HG03196 (cell line): ENCODE measurements at regions not wholly inside any gene's neighbourhood (a gene's known extent, or its start where the extent isn't known, plus 50 kb on each side); places are given as distances from the start of the nearest gene placed in this dataset.

Source experiments
- ATAC-seq: cut with Tn5 transposase; IDR thresholded peaks from one replicate; pipeline ENCODE4 v1.9.1; 2021; ENCODE audit not compliant: unreplicated experiment

DNA sequence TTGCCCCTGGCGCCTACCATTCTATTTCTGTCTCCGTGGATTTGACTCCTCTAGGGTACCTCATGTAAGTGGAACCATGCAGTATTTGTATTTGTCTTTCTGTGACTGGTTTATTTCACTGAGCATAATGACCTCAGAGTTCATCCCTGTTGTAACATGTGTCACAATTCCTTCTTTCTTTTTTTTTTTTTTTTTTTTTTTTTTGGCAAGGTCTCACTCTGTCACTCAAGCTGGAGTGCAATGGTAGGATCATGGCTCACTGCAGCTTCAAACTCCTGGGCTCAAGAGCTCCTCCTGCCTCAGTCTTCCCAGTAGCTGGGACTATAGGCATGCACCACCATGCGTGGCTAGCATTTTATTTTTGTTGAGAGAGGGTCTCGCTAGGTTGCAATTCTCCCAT is 74.0 kb upstream of the SEPTIN5 start:
- ATAC-seq = no peak

- ATAC-seq = no peak
These were observed 72.9 kb upstream of the SEPTIN5 start for GRCh38 chr22:19641254-19641982.

DNA sequence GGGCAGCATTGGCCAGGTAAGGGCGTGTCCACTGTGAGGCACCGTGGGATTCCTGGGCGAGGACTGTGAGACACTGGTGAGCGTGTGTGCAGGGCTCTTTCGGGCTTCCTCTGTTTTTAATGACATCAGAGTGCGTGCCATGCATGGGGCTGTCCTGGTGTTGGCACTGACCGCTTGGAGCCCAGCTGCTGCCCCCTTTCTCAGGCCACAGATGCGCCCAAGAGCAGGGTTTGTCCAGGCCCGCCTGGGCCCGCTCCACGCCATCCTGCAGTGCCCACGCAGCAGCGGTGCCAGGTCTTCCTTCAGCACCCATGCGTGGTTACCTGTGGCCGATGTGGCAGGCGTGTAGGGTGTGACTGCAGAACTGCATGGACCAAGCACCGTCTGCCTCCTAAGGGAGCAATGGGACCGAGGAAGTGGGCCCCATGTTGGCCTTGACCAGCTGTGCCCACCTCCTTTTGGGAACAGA is 72.3 kb upstream of the SEPTIN5 start:
- ATAC-seq = no peak

DNA sequence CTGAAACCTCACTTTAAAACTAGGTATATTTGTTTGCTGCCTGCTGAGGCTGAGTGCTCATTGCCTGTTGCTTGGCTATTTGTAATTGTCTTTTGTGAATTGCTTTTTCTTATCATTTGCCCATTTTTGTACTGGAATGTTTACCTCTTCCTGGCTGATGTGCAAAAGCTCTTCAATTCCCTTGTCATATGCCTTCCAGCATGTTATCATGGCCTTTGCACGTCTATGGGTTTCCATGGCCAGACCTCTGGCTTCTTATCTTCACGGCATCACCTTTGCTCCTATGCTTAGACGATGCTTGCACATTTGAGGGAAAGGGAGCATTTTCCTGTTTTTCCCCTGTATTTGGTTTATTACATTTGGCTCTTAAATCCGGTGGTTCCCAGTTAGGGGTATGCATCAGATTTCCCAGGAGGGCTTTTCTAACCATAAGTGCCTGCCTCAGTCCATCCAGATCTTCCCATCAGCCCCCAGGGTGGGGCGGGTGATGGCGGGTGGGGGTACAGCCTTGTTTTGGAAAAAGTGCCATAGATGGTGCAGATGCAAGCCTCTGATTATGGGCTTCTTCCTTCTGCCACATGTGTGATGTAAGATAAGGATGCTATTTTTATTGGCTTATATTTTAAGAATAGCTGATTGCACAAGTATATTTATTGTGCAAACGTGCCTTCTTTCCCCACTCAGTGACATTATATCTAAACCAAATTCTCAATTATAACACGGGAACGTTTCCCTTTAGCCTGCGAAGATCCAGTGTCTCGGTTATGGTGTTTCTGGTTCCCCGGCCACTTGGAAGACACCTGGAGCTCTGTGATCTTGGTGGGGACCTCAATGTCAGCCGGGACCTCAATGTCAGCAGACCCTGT is 70.6 kb upstream of the SEPTIN5 start:
- no peak for ATAC-seq

DNA sequence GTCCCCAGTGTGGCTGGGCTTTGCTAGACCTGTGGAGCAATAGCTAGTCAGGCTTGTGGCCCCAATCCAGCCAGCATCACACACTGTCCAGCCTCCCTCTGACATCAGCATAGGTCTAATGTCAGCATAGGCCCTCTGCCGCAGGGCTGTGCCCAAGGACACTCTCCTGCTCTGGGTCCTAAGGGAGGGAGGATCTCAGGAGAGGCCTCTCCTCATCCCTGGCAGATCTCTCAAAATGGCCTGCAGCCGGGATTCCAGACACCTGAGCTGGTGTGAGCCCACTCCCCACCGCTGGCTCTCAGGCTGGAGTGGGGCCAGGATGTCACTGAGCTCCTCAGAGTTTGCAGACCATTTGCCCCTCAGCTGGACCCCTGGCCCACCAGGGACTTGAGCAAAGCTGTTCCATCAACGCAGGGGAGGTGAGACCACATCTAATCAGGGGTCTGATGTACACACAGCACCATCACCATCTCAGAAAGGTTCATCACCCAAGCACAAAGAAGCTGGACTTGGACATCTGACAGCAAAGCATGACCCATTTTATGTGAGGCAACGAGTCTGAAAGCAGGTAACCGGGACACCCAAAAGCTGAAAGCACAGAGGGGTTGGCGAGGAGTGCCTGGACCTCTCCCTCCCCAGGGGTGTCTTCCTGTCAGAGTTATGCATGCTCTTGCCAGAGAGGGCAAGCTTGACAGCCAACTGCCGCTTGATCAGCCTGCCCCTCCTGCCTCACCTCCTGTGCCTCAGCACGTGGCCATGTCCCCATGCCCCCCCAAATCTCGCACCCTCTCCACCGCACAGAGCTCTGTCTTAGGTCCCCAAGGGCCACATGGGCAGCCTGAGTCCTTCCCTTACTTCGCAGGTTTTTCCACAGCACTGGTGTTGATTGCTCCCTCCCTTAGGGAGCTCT is 69.7 kb upstream of the SEPTIN5 start:
- no peak for ATAC-seq

DNA sequence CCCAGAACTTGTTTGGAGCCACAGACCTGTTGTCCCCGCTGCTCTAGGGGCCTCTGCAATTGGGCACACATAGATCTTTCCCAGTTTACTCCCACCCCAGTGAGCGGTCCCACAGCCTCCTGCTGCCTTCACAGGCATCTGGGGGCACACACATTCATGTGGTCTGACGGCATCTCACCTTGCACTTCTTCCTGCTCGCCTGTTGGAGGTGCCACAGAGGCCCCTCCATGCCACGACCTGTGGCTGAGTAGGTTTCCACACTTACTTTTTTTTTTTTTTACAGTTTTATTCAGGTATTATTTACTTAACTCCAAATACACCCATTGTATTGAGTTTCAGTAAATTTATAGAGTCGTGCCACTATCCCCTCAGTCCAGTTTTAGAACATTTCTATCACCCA is 68.9 kb upstream of the SEPTIN5 start:
- ATAC-seq = no peak

GRCh38 chr22:19645905-19646304 is 68.4 kb upstream of the SEPTIN5 start:
- ATAC-seq = no peak

GRCh38 chr22:19646383-19646782 is 67.9 kb upstream of the SEPTIN5 start:
- no peak for ATAC-seq

- ATAC-seq = no peak
These were observed 65.8 kb upstream of the SEPTIN5 start for GRCh38 chr22:19648419-19648929.

GRCh38 chr22:19652316-19652715 is 62.0 kb upstream of the SEPTIN5 start:
- ATAC-seq = no peak

GRCh38 chr22:19654338-19654987 is 59.8 kb upstream of the SEPTIN5 start:
- ATAC-seq = no peak

DNA sequence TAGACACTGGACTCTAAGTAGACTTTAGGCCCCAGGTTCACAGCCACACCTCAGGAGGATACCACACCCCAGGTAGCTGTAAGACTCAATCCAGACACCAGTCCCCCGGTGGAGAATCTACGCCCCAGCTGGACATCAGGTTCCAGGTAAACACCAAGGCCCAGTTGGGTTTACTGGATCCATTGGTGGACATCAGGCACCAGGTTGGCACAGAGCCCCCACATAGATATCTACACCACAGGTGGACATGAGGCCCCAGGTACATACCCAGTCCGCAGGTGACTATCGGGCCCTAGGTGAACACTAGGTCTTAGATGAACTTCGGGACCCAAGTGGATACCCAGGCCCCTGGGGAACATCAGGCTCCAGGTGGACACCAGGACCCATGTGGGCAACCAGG is 58.9 kb upstream of the SEPTIN5 start:
- ATAC-seq = no peak

DNA sequence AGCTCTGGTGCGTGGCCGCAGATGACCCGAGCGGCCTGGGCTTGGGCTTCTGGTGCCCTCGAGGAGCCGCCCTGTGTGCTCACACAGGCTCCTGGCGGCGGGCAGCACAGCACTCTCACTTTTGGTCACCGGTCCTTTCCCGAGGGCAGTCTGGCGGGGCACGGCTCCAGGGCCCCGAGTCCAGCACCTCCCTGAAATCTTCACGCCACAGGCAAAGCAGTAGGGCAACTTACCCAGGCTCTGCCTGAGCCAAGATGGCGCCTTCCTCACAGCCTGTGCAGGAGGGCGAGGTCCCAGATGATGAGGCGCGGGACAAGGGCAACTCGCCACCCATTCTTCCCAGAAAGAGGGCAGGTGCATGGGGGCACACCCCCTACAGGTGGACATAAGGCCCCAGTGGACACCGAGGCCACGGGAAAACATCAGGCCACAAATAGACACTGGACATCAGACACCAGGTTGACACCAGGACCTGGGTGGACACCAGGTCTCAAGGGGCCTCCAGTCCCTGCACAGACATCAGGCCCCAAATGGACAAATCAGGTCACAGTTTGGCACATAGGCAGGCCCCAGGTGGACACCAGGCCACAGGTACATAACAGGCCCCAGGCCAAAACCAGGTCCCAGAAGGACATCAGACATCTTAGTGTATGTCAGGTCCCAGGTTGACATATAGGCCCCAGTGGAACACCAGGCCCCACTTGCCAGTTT is 57.6 kb upstream of the SEPTIN5 start:
- ATAC-seq = no peak

- ATAC-seq = no peak
These were observed 56.8 kb upstream of the SEPTIN5 start for GRCh38 chr22:19657252-19658056.

DNA sequence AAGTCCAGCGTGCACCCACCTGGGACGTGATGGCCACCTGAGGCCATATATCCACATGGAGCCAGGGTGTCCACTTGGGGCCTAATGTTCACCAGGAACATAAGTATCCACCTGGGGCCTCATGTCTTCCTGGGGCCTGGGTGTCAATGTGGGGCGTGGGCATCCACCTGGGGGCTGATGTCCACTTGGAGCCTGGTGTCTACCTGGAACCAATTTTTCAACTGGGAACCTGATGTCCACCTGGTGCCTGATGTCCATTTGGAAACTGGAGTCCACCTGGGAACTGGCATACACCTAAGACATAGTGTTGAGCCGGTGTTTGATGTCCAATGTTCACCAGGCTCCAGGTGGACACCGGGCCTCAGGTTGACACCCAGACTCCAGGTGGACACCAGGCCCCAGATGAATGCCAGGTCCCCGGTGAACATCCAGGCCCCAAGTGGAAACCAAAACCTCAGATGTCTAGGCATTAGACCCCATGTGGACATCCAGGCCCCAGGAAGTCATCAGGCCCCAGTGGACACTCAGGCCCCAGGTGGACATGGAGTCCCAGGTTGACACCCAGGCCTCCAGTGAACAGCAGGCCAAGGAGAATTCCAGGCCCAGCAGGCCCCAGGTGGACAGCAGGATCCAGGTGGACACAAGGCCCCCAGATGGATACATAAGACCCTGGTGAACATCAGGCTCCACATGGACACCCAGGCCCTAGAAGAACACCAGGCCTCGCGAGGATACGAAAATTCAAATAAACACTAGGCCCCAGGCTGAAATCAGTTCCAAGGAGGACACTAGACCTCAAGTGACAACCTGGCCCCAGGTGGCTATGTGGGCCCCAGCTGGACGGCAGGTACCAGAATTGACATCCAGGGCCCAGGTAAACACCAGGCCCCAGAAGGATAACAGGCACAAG is 56.0 kb upstream of the SEPTIN5 start:
- ATAC-seq = no peak

GRCh38 chr22:19658967-19659804 is 55.1 kb upstream of the SEPTIN5 start:
- ATAC-seq = no peak

- no peak for ATAC-seq
These were observed 54.4 kb upstream of the SEPTIN5 start for GRCh38 chr22:19659805-19660345.
